Ovary (tissue), 7 donors: ENCODE measurements at regions not wholly inside any gene's neighbourhood (a gene's known extent, or its start where the extent isn't known, plus 50 kb on each side); places are given as distances from the start of the nearest gene placed in this dataset.

Experiments used
- DNase-seq, 5 donors: peaks; one replicate each; pipeline ENCODE4 v3.0.0-alpha.2; 2019 to 2020
- H3K27ac ChIP-seq, 2 donors: fragments of 200-600 bp; one replicate each; pipeline versions ENCODE4 v1.5.1 to v1.8.0; 2019 to 2022
- H3K27me3 ChIP-seq: fragments of 200-600 bp; one replicate; pipeline ENCODE4 v1.8.0; 2022
- H3K36me3 ChIP-seq: fragments of 200-600 bp; sonication (generic); one replicate; pipeline ENCODE4 v1.5.1; 2019
- H3K4me1 ChIP-seq: one replicate; pipeline ENCODE4 v1.8.1; 2013; ENCODE audit warnings: mild to moderate bottlenecking, moderate library complexity; ENCODE audit not compliant: insufficient read depth
- H3K4me3 ChIP-seq: fragments of 200-600 bp; sonication (generic); one replicate; pipeline ENCODE4 v1.5.1; 2017
- H3K9me3 ChIP-seq, 2 donors: fragments of 200-600 bp in 1 of 2; sonication (generic) in 1 of 2; one replicate each; pipeline versions ENCODE4 v1.5.1 to v1.8.1; 2013 to 2019; ENCODE audit warnings: mild to moderate bottlenecking in 1 of 2, moderate library complexity in 1 of 2
- EP300 ChIP-seq: sonication (generic); formaldehyde crosslinking; IDR thresholded peaks from one replicate; pipeline ENCODE4 v1.6.1; 2017; ENCODE audit warnings: antibody characterized with exemption
- POLR2A ChIP-seq: fragments of 450-650 bp; IDR thresholded peaks from one replicate; pipeline ENCODE4 v1.6.1; 2017; ENCODE audit warnings: antibody characterized with exemption, mild to moderate bottlenecking, moderate library complexity
- WGBS, 3 donors: extraction: QIAGEN DNeasy Blood & Tissue Kit in 1 of 3; methylation state at CpG; one replicate each; pipeline versions ENCODE4 v1.1.5 to v1.1.7; 2013 to 2017; 5-methylcytosine and 5-hydroxymethylcytosine counted together
- intact Hi-C, 4 donors: fragments of 100-400 bp; cut with DNase I; formaldehyde crosslinking; loops; one replicate each; pipeline versions ENCODE4 v1.11.0 to v1.15.1; 2022 to 2023
- TF ChIP-seq, protein P1 (sequence below), 3 donors: fragments of 450-650 bp in 2 of 3; fragments of 200-600 bp in 1 of 3; IDR thresholded peaks; one replicate each; pipeline versions ENCODE4 v1.5.1 to v1.8.0; 2016 to 2022; ENCODE audit warnings: antibody characterized with exemption in 3 of 3, mild to moderate bottlenecking in 1 of 3
- donor health status: DM: no; HTN: no; CAD: no; lungs with moderate emphysema.
- donor health status: DM: no; HTN: no; CAD: no.
- donor health status: Bipolar disorder and iron deficiency.
- donor health status: DM: no; HTN: no; CAD: no.
- donor health status: DM: yes; HTN: yes; CAD: no.

DNA sequence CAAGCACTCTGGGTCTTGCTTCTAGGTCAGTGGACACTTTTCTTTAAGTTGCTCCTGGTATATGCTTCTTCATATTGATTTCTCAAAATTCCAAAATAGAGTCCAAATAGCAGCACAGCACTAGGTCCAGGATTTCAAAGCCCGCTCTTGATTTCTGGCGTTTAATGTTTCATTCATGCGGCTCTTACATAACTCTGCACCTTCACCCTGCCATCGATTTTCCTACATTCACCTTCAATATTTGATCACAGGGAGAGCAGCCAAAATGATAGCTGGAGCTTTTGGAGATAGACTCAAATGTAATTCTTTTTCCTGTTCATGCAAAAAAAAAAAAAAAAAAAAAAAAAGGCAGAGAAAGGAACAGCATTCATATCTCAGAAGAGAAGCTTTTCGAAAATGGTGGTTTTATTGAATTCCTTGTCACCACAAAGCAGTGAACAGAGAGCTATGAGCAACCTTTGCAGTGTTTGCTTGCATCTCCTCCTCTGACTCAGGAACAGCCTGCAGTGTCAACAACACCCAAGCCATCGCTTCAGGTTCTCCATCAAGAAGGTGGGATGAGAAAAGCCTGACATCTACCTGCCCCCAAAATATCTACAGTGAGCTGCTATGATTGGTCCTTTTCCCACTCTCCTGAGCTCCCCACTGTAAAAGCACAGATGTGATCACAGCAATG lies 97.8 kb downstream of the MED10 start:
- no peaks in the 10 kb centered on the region for H3K27me3 ChIP-seq
- H3K36me3 ChIP-seq, result no peaks in the 10 kb centered on the region
- H3K27ac ChIP-seq, result no peak overlapping the region
- H3K4me3 ChIP-seq, result no peak overlapping the region
- intact Hi-C loops, result no loop called here
- no peaks in the 10 kb centered on the region for H3K4me1 ChIP-seq
- no peaks in the 10 kb centered on the region for H3K9me3 ChIP-seq
- WGBS, 3 donors, result 71 to 75% (median 74%) methylated on average over 6 of the region's 6 CpGs
- TF ChIP-seq POLR2A (no peak), EP300 (no peak)
- TF ChIP-seq, protein P1, sequence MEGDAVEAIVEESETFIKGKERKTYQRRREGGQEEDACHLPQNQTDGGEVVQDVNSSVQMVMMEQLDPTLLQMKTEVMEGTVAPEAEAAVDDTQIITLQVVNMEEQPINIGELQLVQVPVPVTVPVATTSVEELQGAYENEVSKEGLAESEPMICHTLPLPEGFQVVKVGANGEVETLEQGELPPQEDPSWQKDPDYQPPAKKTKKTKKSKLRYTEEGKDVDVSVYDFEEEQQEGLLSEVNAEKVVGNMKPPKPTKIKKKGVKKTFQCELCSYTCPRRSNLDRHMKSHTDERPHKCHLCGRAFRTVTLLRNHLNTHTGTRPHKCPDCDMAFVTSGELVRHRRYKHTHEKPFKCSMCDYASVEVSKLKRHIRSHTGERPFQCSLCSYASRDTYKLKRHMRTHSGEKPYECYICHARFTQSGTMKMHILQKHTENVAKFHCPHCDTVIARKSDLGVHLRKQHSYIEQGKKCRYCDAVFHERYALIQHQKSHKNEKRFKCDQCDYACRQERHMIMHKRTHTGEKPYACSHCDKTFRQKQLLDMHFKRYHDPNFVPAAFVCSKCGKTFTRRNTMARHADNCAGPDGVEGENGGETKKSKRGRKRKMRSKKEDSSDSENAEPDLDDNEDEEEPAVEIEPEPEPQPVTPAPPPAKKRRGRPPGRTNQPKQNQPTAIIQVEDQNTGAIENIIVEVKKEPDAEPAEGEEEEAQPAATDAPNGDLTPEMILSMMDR (IDR thresholded peaks at IDR 0.05), result no peak
- DNase-seq, result no peak

DNA sequence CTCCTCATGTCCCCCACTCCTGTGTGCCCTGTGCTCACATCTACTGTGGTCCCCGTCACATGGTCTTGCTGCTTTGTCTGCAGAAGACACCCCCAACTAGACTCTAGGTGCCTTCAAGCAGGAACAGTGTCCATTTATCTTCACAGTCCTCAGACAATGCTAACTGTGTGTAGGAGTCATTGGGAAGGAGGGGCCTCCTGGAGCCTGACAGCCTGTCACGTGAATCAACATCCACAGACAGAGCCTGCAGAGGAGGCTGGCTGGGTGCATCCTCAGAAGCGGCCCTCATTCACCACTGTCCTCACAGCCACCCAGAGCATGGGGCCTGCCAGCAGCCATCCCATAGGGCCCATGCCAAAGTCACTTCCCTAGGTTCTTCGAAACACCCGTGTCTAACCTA lies 98.7 kb downstream of the MED10 start:
- DNase-seq, result no peak
- intact Hi-C loops, result no loop called here
- Histone ChIP-seq H3K36me3 (no peaks in the 10 kb centered on the region), H3K4me1 (no peaks in the 10 kb centered on the region), H3K4me3 (no peak overlapping the region), H3K27me3 (no peaks in the 10 kb centered on the region), H3K27ac (no peak overlapping the region), H3K9me3 (no peaks in the 10 kb centered on the region)
- TF ChIP-seq EP300 (no peak), POLR2A (no peak)
- TF ChIP-seq, protein P1 (IDR thresholded peaks at IDR 0.05), result no peak
- 87 to 94% (median 89%) methylated on average over 5 of the region's 5 CpGs for WGBS, 3 donors

DNA sequence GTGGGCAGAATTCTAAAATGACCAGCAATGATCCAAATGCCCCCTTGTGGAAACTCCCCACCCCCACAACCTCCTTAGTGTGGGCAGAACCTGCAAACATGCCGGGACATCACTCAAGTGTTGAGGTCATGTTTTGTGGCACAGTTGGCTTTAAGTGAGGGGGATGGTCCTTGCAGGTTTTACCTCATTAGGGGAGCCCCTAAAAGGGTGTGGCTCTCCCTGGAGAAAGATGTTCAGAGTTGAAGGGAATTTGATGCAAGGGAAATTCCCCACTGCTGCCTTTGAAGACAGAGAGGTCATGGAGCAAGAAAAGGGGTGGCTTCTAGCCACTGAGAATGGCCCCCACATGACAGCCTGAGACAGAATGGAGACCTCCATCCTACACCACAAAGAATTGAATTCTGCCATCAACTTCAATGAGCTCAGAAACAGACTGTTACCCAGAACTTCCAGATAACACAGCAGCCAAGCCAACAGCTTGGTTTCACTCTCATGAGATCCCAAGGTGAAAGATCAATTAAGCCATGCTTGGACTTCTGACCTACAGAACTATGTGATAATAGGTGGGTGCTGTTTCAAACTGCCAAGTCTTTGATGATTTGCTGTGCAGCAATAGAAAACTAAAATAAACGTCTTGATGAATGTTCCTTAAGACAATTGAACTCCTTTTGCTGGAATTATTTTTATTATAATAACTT lies 103.4 kb downstream of the MED10 start:
- no peak overlapping the region for H3K4me3 ChIP-seq
- H3K9me3 ChIP-seq, result no peaks in the 10 kb centered on the region
- H3K4me1 ChIP-seq, result no peaks in the 10 kb centered on the region
- whole genome bisulfite sequencing, 3 donors, result 59 to 67% (median 64%) methylated on average over 2 of the region's 2 CpGs
- H3K27me3 ChIP-seq, result no peaks in the 10 kb centered on the region
- no peak overlapping the region for H3K27ac ChIP-seq
- DNase-seq, result no peak
- no peak for TF ChIP-seq POLR2A
- TF ChIP-seq, protein P1 (IDR thresholded peaks at IDR 0.05), result no peak
- no peak for TF ChIP-seq EP300
- no peaks in the 10 kb centered on the region for H3K36me3 ChIP-seq
- intact Hi-C loops, result no loop called here

DNA sequence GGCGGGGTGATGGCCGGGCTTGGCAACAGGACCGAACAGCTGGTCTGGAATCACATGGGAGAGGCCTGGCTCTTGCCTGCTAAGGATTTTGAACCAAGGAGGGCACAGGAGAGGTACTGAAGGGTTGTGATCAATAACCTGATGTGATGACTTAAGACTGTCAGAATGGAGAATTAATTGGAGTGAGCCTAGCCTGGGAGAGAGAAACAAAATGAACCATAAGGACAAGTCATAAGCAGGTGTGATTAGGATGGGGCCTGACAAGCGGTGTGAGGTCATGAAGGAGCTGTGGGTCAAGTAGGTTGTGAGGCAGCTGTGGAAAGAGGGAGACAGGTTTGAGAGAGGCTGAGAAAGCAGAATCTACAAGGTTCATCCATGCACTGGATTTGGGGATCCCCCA lies 104.6 kb downstream of the MED10 start:
- no peak for DNase-seq
- Histone ChIP-seq H3K4me1 (no peaks in the 10 kb centered on the region), H3K27me3 (no peaks in the 10 kb centered on the region), H3K9me3 (no peaks in the 10 kb centered on the region), H3K36me3 (no peaks in the 10 kb centered on the region), H3K27ac (no peak overlapping the region), H3K4me3 (no peak overlapping the region)
- intact Hi-C loops, result no loop called here
- TF ChIP-seq EP300 (no peak), POLR2A (no peak)
- TF ChIP-seq, protein P1 (IDR thresholded peaks at IDR 0.05), result no peak
- 67 to 91% (median 90%) methylated on average over 4 of the region's 4 CpGs for WGBS, 3 donors
